Thyroid gland (tissue), 4 donors: ENCODE measurements at regions not wholly inside any gene's neighbourhood (a gene's known extent, or its start where the extent isn't known, plus 50 kb on each side); places are given as distances from the start of the nearest gene placed in this dataset.

ENCODE experiments used
- DNase-seq, 2 donors: peaks; one replicate each; pipeline ENCODE4 v3.0.0-alpha.2; 2019
- H3K27ac ChIP-seq, 3 donors: fragments of 200-600 bp; sonication (generic); 1 replicate in 2 of 3; 2 replicates in 1 of 3; pipeline ENCODE4 v1.5.1; 2016 to 2019; ENCODE audit warnings: mild to moderate bottlenecking in 1 of 3, moderate library complexity in 1 of 3
- H3K27me3 ChIP-seq: fragments of 200-600 bp; sonication (generic); one replicate; pipeline ENCODE4 v1.5.1; 2019
- H3K36me3 ChIP-seq, 2 donors: fragments of 200-600 bp; sonication (generic); one replicate each; pipeline ENCODE4 v1.5.1; 2016 to 2019
- H3K4me1 ChIP-seq, 2 donors: fragments of 200-600 bp; sonication (generic); one replicate each; pipeline ENCODE4 v1.5.1; 2017 to 2019
- H3K4me3 ChIP-seq, 3 donors: fragments of 200-600 bp; sonication (generic); replicated peaks in 1 of 3; 1 replicate in 2 of 3; 2 replicates in 1 of 3; pipeline ENCODE4 v1.5.1; 2016; ENCODE audit warnings: mild to moderate bottlenecking in 1 of 3
- H3K9me3 ChIP-seq: fragments of 200-600 bp; sonication (generic); one replicate; pipeline ENCODE4 v1.5.1; 2017
- POLR2A ChIP-seq, 2 donors: fragments of 450-650 bp; IDR thresholded peaks; one replicate each; pipeline ENCODE4 v1.6.1; 2017; ENCODE audit warnings: antibody characterized with exemption in 2 of 2, mild to moderate bottlenecking in 2 of 2, moderate library complexity in 1 of 2
- WGBS, 2 donors: methylation state at CpG; one replicate each; pipeline ENCODE4 v1.1.5; 2017; 5-methylcytosine and 5-hydroxymethylcytosine counted together
- intact Hi-C: fragments of 100-400 bp; cut with DNase I; formaldehyde crosslinking; loops from one replicate; pipeline ENCODE4 v1.15.1; 2023
- TF ChIP-seq, protein P1 (sequence below), 6 experiments: fragments of 200-600 bp in 3 of 6; fragments of 450-650 bp in 3 of 6; sonication (generic) in 3 of 6; IDR thresholded peaks; one replicate each; pipeline ENCODE4 v1.5.1; 2016 to 2019; ENCODE audit warnings: antibody characterized with exemption in 6 of 6, mild to moderate bottlenecking in 2 of 6, inconsistent platforms in 1 of 6, moderate library complexity in 1 of 6

DNA sequence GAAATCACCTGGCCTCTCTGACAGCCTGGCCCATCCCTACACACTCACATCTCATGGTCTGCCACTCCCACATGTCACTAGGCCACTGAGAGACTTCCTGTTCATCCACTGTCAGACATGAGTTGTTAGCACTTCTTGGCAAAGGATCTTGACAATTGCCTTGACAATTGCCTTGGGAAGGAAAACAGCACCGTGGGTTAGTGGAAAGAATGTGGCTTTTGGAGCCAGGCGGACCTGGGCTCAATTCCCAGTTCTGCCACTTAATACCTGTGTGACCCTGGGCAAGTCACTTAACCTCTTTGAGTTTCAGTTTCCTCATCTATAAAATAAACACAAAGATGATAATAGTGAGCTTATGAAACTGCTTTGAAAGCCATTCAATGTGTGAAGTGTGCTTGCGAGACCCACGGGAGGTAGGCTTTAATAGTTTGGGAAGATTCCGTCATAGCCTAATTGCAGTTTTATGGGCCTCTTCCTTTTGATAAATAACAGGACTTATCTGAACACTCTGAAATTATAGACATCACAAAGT, 250.4 kb downstream of the C12orf75 start:
- no peaks in the 10 kb centered on the region for H3K4me1 ChIP-seq
- intact Hi-C loops = no loop called here
- H3K27me3 ChIP-seq = no peaks in the 10 kb centered on the region
- WGBS, 2 donors = 58 to 63% methylated on average over 5 of the region's 5 CpGs
- TF ChIP-seq, protein P1, sequence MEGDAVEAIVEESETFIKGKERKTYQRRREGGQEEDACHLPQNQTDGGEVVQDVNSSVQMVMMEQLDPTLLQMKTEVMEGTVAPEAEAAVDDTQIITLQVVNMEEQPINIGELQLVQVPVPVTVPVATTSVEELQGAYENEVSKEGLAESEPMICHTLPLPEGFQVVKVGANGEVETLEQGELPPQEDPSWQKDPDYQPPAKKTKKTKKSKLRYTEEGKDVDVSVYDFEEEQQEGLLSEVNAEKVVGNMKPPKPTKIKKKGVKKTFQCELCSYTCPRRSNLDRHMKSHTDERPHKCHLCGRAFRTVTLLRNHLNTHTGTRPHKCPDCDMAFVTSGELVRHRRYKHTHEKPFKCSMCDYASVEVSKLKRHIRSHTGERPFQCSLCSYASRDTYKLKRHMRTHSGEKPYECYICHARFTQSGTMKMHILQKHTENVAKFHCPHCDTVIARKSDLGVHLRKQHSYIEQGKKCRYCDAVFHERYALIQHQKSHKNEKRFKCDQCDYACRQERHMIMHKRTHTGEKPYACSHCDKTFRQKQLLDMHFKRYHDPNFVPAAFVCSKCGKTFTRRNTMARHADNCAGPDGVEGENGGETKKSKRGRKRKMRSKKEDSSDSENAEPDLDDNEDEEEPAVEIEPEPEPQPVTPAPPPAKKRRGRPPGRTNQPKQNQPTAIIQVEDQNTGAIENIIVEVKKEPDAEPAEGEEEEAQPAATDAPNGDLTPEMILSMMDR (IDR thresholded peaks at IDR 0.05) = no peak
- TF ChIP-seq POLR2A (IDR thresholded peaks at IDR 0.05) = no peak
- H3K36me3 ChIP-seq = no peaks in the 10 kb centered on the region
- no peak overlapping the region for H3K27ac ChIP-seq
- DNase-seq = peak in 1 of 2 donors; percentile 2
- H3K9me3 ChIP-seq = no peaks in the 10 kb centered on the region
- no peak overlapping the region for H3K4me3 ChIP-seq

DNA sequence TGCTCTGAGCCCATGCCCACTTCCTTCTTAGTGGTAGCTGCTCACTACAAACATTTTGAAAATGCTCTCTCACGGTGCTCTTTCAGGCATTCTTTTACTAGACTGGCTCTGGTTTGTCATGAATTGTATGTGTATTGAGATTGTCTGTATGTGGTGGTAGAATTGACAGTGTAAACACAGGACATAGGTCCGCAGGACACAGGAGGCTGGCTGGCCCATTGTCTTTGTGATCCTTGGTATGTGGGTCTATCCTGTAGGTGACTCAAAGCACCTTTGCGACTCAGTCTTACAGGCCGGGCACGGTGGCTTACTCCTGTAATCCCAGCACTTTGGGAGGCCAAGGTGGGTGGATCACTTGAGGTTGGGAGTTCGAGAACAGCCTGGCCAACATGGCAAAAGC, 250.9 kb downstream of the C12orf75 start:
- Histone ChIP-seq H3K4me3 (no peak overlapping the region), H3K27ac (no peak overlapping the region), H3K4me1 (no peaks in the 10 kb centered on the region), H3K9me3 (no peaks in the 10 kb centered on the region), H3K36me3 (no peaks in the 10 kb centered on the region), H3K27me3 (no peaks in the 10 kb centered on the region)
- intact Hi-C loops = no loop called here
- TF ChIP-seq, protein P1 (IDR thresholded peaks at IDR 0.05) = no peak
- TF ChIP-seq POLR2A (IDR thresholded peaks at IDR 0.05) = no peak
- DNase-seq = no peak
- WGBS, 2 donors = 82 to 92% methylated on average over 6 of the region's 6 CpGs

DNA sequence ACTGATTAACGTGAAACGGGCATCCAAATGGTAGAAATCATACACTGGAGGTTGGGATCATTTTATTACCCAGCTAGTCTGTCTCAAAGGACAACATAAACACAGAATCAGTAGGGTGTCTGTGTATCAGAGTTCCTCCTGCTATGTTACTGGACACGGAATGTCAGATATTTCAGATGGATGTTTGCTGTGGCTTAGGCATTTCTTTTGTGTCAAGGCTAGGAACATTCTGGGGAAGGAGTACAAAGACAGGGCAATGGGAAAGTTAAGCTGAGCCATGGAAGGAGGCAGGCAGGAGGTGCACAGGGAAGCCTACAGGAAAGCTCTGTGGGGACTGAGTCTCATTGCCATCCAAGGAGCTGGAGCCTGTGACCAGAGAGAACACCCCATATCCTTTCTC, 254.6 kb downstream of the C12orf75 start:
- Histone ChIP-seq H3K27me3 (no peaks in the 10 kb centered on the region), H3K27ac (no peak overlapping the region), H3K9me3 (no peaks in the 10 kb centered on the region), H3K4me3 (no peak overlapping the region), H3K36me3 (no peaks in the 10 kb centered on the region), H3K4me1 (peaks cover 0 to 4% of the 10 kb centered on the region in 2 donors)
- WGBS, 2 donors = 93 to 95% methylated on average over 3 of the region's 3 CpGs
- DNase-seq = no peak
- TF ChIP-seq POLR2A (IDR thresholded peaks at IDR 0.05) = no peak
- TF ChIP-seq, protein P1 (IDR thresholded peaks at IDR 0.05) = no peak
- intact Hi-C loops = no loop called here

DNA sequence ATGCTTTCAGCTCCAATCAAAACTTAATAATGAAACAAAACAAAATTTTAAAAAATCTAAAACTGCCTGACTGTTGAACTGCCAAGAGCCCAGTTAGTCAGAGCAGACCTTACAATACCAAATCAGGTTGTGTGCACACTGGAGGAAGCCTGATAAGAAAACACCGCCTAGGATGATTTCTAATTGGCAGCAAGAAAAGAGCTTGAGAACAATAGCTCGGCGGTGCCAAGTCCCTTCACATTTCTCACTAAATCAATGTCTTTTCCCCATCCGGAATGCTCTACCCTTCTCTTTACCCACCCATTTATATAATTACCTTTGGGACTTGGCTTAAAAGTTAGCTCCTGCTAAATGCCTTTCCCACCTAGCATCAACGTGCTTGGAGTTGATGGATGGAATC, 256.7 kb downstream of the C12orf75 start:
- 66 to 73% methylated on average over 5 of the region's 5 CpGs for WGBS, 2 donors
- H3K27me3 ChIP-seq = no peaks in the 10 kb centered on the region
- H3K36me3 ChIP-seq = no peaks in the 10 kb centered on the region
- H3K4me3 ChIP-seq = no peak overlapping the region
- TF ChIP-seq, protein P1 (IDR thresholded peaks at IDR 0.05) = no peak
- no peak for TF ChIP-seq POLR2A (IDR thresholded peaks at IDR 0.05)
- intact Hi-C loops = no loop called here
- no peak for DNase-seq
- H3K27ac ChIP-seq = no peak overlapping the region
- no peaks in the 10 kb centered on the region for H3K9me3 ChIP-seq
- peaks cover 0 to 4% of the 10 kb centered on the region in 2 donors for H3K4me1 ChIP-seq

DNA sequence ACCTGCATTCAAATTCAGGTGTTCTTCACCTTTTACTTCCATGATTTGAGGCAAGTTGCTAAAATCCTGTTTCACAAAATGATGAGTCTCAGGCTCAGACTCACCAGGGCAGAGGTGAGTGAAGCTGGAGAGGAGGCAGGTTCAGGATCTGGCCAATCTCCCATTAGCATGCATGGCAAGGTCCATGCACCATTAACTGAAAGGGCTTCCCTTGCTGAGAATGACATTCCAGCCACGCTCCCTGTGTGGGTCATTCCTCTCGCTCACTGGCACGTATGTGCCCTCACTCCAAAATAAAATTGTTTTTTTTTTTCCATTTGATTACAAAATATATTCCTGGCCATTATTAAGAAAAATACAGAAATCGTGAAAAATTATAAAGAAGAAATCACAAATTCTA, 257.6 kb downstream of the C12orf75 start:
- H3K27me3 ChIP-seq = no peaks in the 10 kb centered on the region
- no peaks in the 10 kb centered on the region for H3K36me3 ChIP-seq
- TF ChIP-seq, protein P1 (IDR thresholded peaks at IDR 0.05) = no peak
- TF ChIP-seq POLR2A (IDR thresholded peaks at IDR 0.05) = no peak
- peak; percentile 8 to 32 for DNase-seq
- H3K4me3 ChIP-seq = no peak overlapping the region
- 58 to 68% methylated on average over 4 of the region's 4 CpGs for WGBS, 2 donors
- no peak overlapping the region for H3K27ac ChIP-seq
- intact Hi-C loops = no loop called here
- H3K4me1 ChIP-seq = peaks cover 0 to 4% of the 10 kb centered on the region in 2 donors
- no peaks in the 10 kb centered on the region for H3K9me3 ChIP-seq
